ENCODE measurements at regions not wholly inside any gene's neighbourhood (a gene's known extent, or its start where the extent isn't known, plus 50 kb on each side); places are given as distances from the start of the nearest gene placed in this dataset.
"Not testable (repeated sequence)": the region's sequence is repeated elsewhere in the genome, so short reads cannot be mapped to it uniquely, and the experiment has no call there.

GRCh38 chr11:87971354-87971753 lies 203.9 kb downstream of the RAB38 start:
- no peak for DNase-seq (ENCODE audit: low read depth)

GRCh38 chr11:87970762-87971161 lies 204.5 kb downstream of the RAB38 start:
- no peak for DNase-seq (ENCODE audit: low read depth)

- no peak for DNase-seq (ENCODE audit: low read depth)
Measured at GRCh38 chr11:87967459-87967858, 207.8 kb downstream of the RAB38 start.

DNA sequence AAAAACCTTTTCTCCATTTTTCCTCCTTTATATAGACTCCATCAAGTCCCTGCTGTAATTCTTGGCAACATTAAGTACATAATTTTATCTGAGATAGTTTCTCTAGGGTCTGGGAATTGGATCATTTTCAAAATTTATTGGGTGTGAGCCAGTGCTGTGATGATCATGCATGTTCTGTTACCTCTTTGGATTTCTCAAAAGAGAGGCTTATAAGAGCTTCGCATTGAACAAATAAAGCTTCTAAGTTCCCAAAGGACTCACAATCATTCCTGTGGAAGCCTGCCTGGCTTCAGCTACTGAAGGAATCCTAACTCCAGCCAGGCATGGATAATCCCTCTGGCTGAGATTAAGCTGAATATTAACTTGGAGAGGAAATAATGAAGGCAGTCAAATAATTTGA lies 208.5 kb downstream of the RAB38 start:
- DNase-seq (ENCODE audit: low read depth), result no peak

DNA sequence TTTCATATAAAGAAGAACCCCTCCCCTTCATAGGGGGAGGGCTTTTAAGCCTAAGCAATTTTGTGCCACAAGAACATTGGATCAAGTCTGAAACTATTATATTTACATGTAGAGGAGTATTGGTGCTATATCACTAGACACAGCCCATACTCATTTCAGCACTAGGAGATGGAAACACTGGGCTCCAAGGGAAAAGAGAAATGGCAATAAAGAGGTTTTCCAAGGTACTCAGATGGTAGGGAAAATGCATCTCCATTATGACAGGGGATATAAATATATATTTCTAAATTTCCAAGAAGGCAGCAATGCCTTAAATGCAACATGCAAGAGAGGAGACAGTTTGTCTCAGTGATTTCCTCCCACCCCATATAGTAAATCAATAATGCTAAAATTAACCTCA lies 209.0 kb downstream of the RAB38 start:
- DNase-seq (ENCODE audit: low read depth), result no peak

DNA sequence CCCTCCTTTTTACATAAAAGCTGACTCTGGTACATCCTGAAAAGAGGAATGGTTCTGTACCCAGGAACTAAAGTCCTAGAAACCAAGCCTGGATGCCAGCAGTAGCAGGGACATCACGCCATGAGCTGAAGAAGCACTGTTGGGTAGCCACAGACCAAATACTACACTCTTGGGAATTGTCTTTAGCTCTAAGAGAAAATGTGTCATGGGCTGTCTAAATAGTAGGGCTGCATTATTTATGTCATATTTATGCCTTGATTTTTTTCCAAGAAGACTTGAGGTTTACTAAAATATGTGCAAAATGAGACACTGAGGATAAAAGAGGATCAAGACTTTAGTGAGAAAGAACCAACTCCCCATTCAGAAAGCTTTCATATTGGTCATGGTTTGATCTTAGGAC lies 213.6 kb downstream of the RAB38 start:
- no peak for DNase-seq (ENCODE audit: low read depth)

DNA sequence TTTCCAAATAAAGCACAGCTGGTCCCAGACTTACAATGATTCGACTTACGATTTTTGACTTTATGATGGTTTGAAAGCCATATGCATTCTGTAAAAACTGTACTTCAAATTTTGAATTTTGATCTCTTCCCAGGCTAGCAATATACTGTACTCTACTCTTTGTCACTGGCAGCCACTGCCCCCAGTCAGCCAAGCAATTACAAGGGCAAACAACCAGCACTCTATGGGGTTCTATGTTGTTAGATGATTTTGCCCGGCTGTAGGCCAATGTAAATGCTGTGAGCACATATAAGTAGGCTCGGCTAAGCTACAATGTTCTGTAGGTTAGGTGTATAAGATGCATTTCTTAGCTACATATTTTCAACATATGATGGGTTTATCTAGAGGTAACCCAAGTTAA lies 217.3 kb downstream of the RAB38 start:
- no peak for DNase-seq (ENCODE audit: low read depth)

- no peak for DNase-seq (ENCODE audit: low read depth)
Measured at GRCh38 chr11:87954476-87954875, 220.8 kb downstream of the RAB38 start.

- DNase-seq (ENCODE audit: low read depth), result no peak
Measured at GRCh38 chr11:87942786-87943185, 232.5 kb downstream of the RAB38 start.

- DNase-seq (ENCODE audit: low read depth), result no peak
Measured at GRCh38 chr11:87934182-87934581, 241.1 kb downstream of the RAB38 start.

DNA sequence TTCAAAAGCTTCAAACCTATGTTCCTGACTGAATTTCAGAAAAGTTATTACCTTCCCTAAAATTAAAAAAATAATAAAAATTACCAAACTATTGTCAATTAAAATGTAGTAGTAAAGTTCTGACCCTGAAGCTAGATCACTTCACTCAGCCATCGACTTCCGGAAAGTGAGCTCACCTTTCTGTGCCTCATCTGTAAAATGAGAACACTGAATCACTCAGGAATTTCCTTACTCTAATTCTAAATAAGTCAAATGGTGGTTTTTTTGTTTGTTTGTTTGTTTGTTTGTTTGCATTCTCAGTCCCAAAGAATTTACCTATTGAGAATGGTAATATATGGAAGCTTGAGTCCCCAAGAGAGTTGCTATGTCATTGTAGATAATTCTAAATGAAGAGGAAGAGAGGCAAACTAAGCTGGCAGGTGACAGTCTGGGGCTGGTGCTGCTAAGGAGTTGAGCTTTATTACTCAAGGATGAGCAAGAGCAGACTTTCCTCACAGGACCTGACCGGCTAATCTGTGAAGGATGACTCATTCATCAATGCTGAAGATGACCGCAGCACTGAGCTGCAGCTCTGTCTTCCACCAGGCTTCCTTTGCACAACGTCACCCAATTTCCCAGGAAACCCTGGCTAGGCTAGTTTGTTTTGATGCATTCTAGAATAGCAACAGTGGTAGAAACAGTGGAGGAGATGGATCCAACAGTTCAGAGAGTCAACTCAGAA lies 248.8 kb downstream of the RAB38 start:
- DNase-seq (ENCODE audit: low read depth), result peak; percentile 2

GRCh38 chr11:87924125-87924524 lies 251.1 kb downstream of the RAB38 start:
- DNase-seq (ENCODE audit: low read depth), result no peak

DNA sequence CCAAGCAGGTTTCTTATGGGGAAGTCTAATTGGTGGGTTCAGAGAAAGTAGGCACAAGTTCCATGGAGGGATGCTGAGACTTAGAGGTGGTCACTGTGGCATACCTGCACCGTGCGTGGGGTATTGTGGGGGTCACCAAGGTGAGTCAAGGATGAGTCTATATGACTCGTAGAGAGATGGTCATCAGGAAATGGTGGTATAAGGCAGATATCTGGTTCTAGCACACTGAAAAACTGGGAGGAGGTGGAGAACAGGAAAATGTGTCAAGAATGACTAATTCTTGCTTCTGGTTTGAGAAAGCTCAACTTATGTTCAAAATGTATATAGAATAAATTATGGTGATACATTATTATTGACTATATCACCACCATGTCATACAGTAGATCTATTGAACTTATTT lies 258.1 kb downstream of the RAB38 start:
- DNase-seq (ENCODE audit: low read depth), result no peak

DNA sequence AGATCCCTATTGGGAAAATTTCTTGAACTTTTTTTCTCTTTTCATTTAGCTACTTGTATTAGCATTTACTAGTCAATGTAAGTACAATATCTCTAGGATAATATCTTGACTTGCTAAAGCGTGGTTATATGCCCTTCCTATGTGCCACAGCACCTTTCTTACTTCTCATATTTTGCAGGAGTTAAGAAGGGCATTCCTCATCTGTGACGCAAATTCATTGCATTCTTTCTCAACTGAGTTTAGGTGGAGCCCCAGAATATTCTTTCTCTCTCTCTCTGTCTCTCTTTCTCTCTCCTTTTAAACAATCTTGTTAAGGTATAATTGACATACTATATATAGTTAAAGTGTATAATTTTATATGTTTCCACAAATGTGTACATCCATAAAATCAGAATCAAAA lies 266.1 kb downstream of the RAB38 start:
- DNase-seq (ENCODE audit: low read depth), result no peak

DNA sequence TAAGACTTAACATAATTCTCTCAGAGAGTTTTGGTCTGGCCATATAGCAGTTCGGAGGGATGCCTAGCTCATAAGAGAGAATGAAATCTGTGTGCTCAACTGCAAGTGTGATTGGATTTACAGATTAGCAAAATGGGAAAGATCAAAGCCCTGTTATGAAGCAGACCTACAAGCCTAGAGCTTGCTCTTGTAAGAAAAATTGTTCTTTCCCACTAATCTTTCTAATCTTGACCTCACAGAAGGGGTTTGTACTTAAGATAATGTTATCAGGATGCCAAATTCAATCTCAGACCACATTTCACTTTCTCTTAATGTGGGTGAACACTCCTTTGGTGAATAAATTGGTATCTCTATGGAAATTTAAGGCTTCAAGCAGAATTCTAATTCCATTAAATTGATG lies 267.2 kb downstream of the RAB38 start:
- no peak for DNase-seq (ENCODE audit: low read depth)

DNA sequence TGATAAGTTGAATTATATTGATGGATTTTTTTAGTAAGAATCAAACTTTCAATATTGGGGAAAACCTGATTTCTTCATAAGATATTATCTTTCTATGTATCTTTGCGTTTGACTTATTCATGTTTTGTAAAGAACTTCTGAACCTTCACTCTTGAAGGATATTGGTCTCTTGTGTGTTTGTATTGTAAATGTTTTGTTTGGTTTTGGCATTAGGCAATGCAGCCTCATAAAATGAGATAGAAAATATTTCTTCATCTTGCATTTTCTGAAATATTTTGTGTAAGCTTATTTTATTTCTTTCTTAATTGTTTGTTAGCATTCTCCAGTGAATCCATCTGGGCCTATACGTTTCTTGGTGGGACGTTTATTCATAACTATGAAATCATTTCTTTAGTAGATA lies 271.9 kb downstream of the RAB38 start:
- no peak for DNase-seq (ENCODE audit: low read depth)

DNA sequence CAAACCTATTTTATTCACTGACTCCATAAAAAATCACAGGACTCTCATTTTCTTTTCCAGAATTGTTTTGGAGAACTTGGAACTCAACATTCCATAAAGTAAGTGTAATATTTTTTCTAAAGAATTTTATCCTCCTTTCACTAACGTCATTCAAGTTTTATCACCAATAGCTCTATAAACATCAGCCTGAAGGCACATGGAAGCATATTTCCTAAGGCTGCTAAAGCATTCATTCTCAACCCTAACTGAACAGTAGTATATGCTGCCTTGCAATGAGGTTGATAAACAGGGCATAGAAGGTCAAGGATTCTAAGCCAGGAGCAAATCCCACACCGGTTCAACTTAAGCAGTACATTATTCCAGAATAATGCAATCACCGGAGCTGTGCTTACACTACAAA lies 273.9 kb downstream of the RAB38 start:
- DNase-seq (ENCODE audit: low read depth), result no peak

GRCh38 chr11:87897921-87898320 lies 277.3 kb downstream of the RAB38 start:
- DNase-seq (ENCODE audit: low read depth), result no peak

GRCh38 chr11:87897071-87897470 lies 278.2 kb downstream of the RAB38 start:
- DNase-seq (ENCODE audit: low read depth), result no peak

- no peak for DNase-seq (ENCODE audit: low read depth)
Measured at GRCh38 chr11:87894961-87895360, 280.3 kb downstream of the RAB38 start.

GRCh38 chr11:87892291-87892690 lies 283.0 kb downstream of the RAB38 start:
- DNase-seq (ENCODE audit: low read depth), result peak; percentile 1

DNA sequence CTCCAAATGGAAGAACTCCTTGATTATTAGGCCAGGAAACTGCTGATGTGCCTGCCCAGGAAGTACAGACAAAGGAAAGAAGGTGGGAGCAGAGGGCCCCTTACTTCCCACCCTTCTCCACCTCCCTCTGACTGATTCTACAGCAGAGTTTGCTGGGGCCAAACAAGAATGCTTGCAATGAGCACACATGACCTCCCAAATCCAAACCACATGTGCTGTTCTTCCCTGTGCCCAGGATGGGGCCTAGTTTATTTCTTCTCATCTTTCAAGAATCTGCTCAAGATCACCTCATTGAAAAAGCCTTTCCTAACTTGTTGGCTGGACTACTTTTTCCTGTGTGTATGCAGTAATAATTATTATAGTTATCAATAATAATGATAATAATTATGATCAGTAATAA lies 286.1 kb downstream of the RAB38 start:
- no peak for DNase-seq (ENCODE audit: low read depth)

GRCh38 chr11:87885084-87885483 lies 290.2 kb downstream of the RAB38 start:
- DNase-seq (ENCODE audit: low read depth), result not testable (repeated sequence)

GRCh38 chr11:87879118-87879517 lies 296.1 kb downstream of the RAB38 start:
- DNase-seq (ENCODE audit: low read depth), result no peak
